Glutamatergic neuron (in vitro differentiated cells): ENCODE measurements at regions not wholly inside any gene's neighbourhood (a gene's known extent, or its start where the extent isn't known, plus 50 kb on each side); places are given as distances from the start of the nearest gene placed in this dataset.

Source experiments
- DNase-seq: peaks from one replicate; pipeline ENCODE4 v3.0.0; 2022
- H3K27ac Mint-ChIP-seq: one replicate; pipeline ENCODE4 v1.8.0; 2020; ENCODE audit warnings: mild to moderate bottlenecking, mixed read lengths, inconsistent platforms; ENCODE audit not compliant: unreplicated experiment
- H3K27me3 Mint-ChIP-seq: one replicate; pipeline ENCODE4 v1.8.0; 2020; ENCODE audit warnings: mild to moderate bottlenecking, moderate library complexity, mixed read lengths, inconsistent platforms; ENCODE audit not compliant: unreplicated experiment
- H3K36me3 Mint-ChIP-seq: one replicate; pipeline ENCODE4 v1.8.0; 2020; ENCODE audit warnings: mild to moderate bottlenecking, mixed read lengths, inconsistent platforms; ENCODE audit not compliant: unreplicated experiment
- H3K4me1 Mint-ChIP-seq: one replicate; pipeline ENCODE4 v1.8.0; 2020; ENCODE audit warnings: mild to moderate bottlenecking, low read depth, mixed read lengths, inconsistent platforms; ENCODE audit not compliant: unreplicated experiment
- H3K4me3 Mint-ChIP-seq: one replicate; pipeline ENCODE4 v1.8.0; 2020; ENCODE audit warnings: mild to moderate bottlenecking, mixed read lengths, inconsistent platforms; ENCODE audit not compliant: unreplicated experiment
- H3K9me3 Mint-ChIP-seq: one replicate; pipeline ENCODE4 v1.8.0; 2020; ENCODE audit warnings: mild to moderate bottlenecking, moderate library complexity, mixed read lengths, inconsistent platforms; ENCODE audit not compliant: unreplicated experiment
- CTCF ChIP-seq: fragments of 200-600 bp; sonication (generic); IDR thresholded peaks from one replicate; pipeline ENCODE4 v1.5.0; 2021; ENCODE audit not compliant: partially characterized antibody, unreplicated experiment

- DNase-seq, result no peak
- Mint-ChIP-seq H3K27ac (no peak overlapping the region), H3K4me1 (peaks cover 2% of the 10 kb centered on the region), H3K36me3 (peaks cover 11% of the 10 kb centered on the region), H3K4me3 (no peak overlapping the region), H3K9me3 (peaks cover 3% of the 10 kb centered on the region), H3K27me3 (no peaks in the 10 kb centered on the region)
- no peak for TF ChIP-seq CTCF
Measured at GRCh38 chr13:47310401-47310800, 413.5 kb upstream of the HTR2A start.

GRCh38 chr13:47306991-47307390 is 410.1 kb upstream of the HTR2A start:
- Mint-ChIP-seq H3K4me1 (peaks cover 2% of the 10 kb centered on the region), H3K27ac (no peak overlapping the region), H3K4me3 (no peak overlapping the region), H3K9me3 (peaks cover 3% of the 10 kb centered on the region), H3K27me3 (no peaks in the 10 kb centered on the region), H3K36me3 (peaks cover 11% of the 10 kb centered on the region)
- TF ChIP-seq CTCF, result no peak
- no peak for DNase-seq

GRCh38 chr13:47303626-47304025 is 406.8 kb upstream of the HTR2A start:
- H3K36me3 Mint-ChIP-seq, result no peaks in the 10 kb centered on the region
- H3K4me1 Mint-ChIP-seq, result no peaks in the 10 kb centered on the region
- H3K4me3 Mint-ChIP-seq, result no peak overlapping the region
- DNase-seq, result no peak
- H3K9me3 Mint-ChIP-seq, result no peaks in the 10 kb centered on the region
- H3K27ac Mint-ChIP-seq, result no peak overlapping the region
- no peaks in the 10 kb centered on the region for H3K27me3 Mint-ChIP-seq
- no peak for TF ChIP-seq CTCF

GRCh38 chr13:47299304-47299703 is 402.5 kb upstream of the HTR2A start:
- Mint-ChIP-seq H3K4me1 (no peaks in the 10 kb centered on the region), H3K27ac (no peak overlapping the region)
- no peak for DNase-seq

GRCh38 chr13:47298506-47298905 is 401.7 kb upstream of the HTR2A start:
- H3K4me3 Mint-ChIP-seq, result no peak overlapping the region
- DNase-seq, result no peak
- no peak for TF ChIP-seq CTCF
- no peaks in the 10 kb centered on the region for H3K36me3 Mint-ChIP-seq
- H3K9me3 Mint-ChIP-seq, result no peaks in the 10 kb centered on the region
- no peaks in the 10 kb centered on the region for H3K27me3 Mint-ChIP-seq
- H3K4me1 Mint-ChIP-seq, result no peaks in the 10 kb centered on the region
- no peak overlapping the region for H3K27ac Mint-ChIP-seq

More at GRCh38 chr13:47299304-47299703, 402.5 kb upstream of the HTR2A start:
- Mint-ChIP-seq H3K27me3 (no peaks in the 10 kb centered on the region), H3K36me3 (no peaks in the 10 kb centered on the region), H3K4me3 (no peak overlapping the region), H3K9me3 (no peaks in the 10 kb centered on the region)
- TF ChIP-seq CTCF, result no peak
